ENCODE measurements at regions not wholly inside any gene's neighbourhood (a gene's known extent, or its start where the extent isn't known, plus 50 kb on each side); places are given as distances from the start of the nearest gene placed in this dataset.

GRCh38 chr12:29945904-29946303, 162.2 kb upstream of the TMTC1 start:
- no peak for DNase-seq (ENCODE audit: low spot score in 2 of 2, unreplicated experiment in 2 of 2)
- H3K4me1 Mint-ChIP-seq: no peaks in the 10 kb centered on the region
- no peaks in the 10 kb centered on the region for H3K36me3 Mint-ChIP-seq
- H3K9me3 Mint-ChIP-seq: peaks cover 1% of the 10 kb centered on the region
- H3K27me3 Mint-ChIP-seq (ENCODE audit: low read depth): peaks cover 4% of the 10 kb centered on the region
- H3K27ac Mint-ChIP-seq: no peak overlapping the region
- no peak for TF ChIP-seq CTCF (IDR thresholded peaks at IDR 0.05; ENCODE audit: unreplicated experiment)
- no peak overlapping the region for H3K4me3 Mint-ChIP-seq

GRCh38 chr12:29944269-29945000, 160.7 kb upstream of the TMTC1 start:
- H3K36me3 Mint-ChIP-seq: no peaks in the 10 kb centered on the region
- H3K4me3 Mint-ChIP-seq: no peak overlapping the region
- no peak for DNase-seq (ENCODE audit: low spot score in 2 of 2, unreplicated experiment in 2 of 2)
- H3K27me3 Mint-ChIP-seq (ENCODE audit: low read depth): peaks cover 4% of the 10 kb centered on the region
- H3K9me3 Mint-ChIP-seq: peaks cover 9% of the 10 kb centered on the region
- no peaks in the 10 kb centered on the region for H3K4me1 Mint-ChIP-seq
- H3K27ac Mint-ChIP-seq: no peak overlapping the region
- TF ChIP-seq CTCF (IDR thresholded peaks at IDR 0.05; ENCODE audit: unreplicated experiment): no peak

- H3K27ac Mint-ChIP-seq: no peak overlapping the region
- H3K36me3 Mint-ChIP-seq: no peaks in the 10 kb centered on the region
- no peaks in the 10 kb centered on the region for H3K4me1 Mint-ChIP-seq
- peaks cover 3% of the 10 kb centered on the region for H3K27me3 Mint-ChIP-seq (ENCODE audit: low read depth)
- H3K4me3 Mint-ChIP-seq: no peak overlapping the region
- DNase-seq (ENCODE audit: low spot score in 2 of 2, unreplicated experiment in 2 of 2): no peak
- peaks cover 9% of the 10 kb centered on the region for H3K9me3 Mint-ChIP-seq
- TF ChIP-seq CTCF (IDR thresholded peaks at IDR 0.05; ENCODE audit: unreplicated experiment): no peak
Observed at GRCh38 chr12:29943683-29944082, 159.9 kb upstream of the TMTC1 start.

- no peak for DNase-seq (ENCODE audit: low spot score in 2 of 2, unreplicated experiment in 2 of 2)
- Mint-ChIP-seq H3K36me3 (no peaks in the 10 kb centered on the region), H3K9me3 (peaks cover 9% of the 10 kb centered on the region), H3K27me3 (ENCODE audit: low read depth) (no peaks in the 10 kb centered on the region), H3K4me3 (no peak overlapping the region), H3K27ac (no peak overlapping the region), H3K4me1 (no peaks in the 10 kb centered on the region)
- no peak for TF ChIP-seq CTCF (IDR thresholded peaks at IDR 0.05; ENCODE audit: unreplicated experiment)
Observed at GRCh38 chr12:29940811-29941210, 157.1 kb upstream of the TMTC1 start.

- no peak overlapping the region for H3K4me3 Mint-ChIP-seq
- H3K4me1 Mint-ChIP-seq: no peaks in the 10 kb centered on the region
- no peaks in the 10 kb centered on the region for H3K36me3 Mint-ChIP-seq
- H3K27me3 Mint-ChIP-seq (ENCODE audit: low read depth): peaks cover 2% of the 10 kb centered on the region
- H3K9me3 Mint-ChIP-seq: no peaks in the 10 kb centered on the region
- H3K27ac Mint-ChIP-seq: no peak overlapping the region
- DNase-seq (ENCODE audit: low spot score in 2 of 2, unreplicated experiment in 2 of 2): no peak
- no peak for TF ChIP-seq CTCF (IDR thresholded peaks at IDR 0.05; ENCODE audit: unreplicated experiment)
Observed at GRCh38 chr12:29930503-29930902, 146.8 kb upstream of the TMTC1 start.

Data from mesothelial cell of epicardium (in vitro differentiated cells).